ENCODE measurements at regions not wholly inside any gene's neighbourhood (a gene's known extent, or its start where the extent isn't known, plus 50 kb on each side); places are given as distances from the start of the nearest gene placed in this dataset.

GRCh38 chr2:155190342-155190741 is 491.8 kb downstream of the KCNJ3 start:
- DNase-seq = no peak

DNA sequence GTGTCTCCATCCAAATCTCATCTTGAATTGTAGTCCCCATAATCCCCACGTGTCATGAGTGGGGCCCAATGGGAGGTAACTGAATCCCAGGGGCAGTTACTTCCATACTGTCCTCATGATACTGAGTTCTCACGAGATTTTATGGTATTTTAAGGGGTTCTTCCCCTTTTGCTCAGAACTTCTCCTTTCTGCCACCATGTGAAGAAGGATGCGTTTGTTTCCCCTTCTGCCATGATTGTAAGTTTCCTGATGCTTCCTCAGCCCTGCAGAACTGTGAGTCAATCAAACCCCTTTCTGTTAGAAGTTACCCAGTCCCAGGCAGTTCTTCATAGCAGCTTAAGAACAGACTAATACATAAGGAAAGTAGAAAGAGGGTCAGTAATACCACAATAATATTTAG is 480.4 kb downstream of the KCNJ3 start:
- DNase-seq = no peak

- no peak for DNase-seq
Observed at GRCh38 chr2:155176345-155176744, 477.9 kb downstream of the KCNJ3 start.

DNA sequence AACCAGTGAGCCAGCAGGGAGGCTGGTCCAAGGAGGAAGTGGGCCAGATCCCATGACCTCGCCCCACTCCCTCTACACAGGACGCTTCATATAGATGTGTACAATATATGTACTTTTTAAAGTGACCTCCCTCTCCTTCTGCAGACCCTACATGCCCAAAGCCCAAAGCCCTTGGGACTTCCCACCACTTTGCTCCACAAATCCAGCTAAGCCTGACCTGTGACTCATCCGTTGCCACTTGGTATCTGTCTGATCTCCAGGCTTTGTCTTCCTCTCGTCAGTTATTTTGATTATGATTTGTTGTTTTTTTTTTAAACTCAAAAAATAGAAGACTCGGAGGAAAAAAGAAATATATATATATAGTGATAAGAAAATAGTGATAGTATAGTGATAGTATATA is 470.8 kb downstream of the KCNJ3 start:
- DNase-seq = no peak

- DNase-seq = no peak
Observed at GRCh38 chr2:155162494-155162893, 464.0 kb downstream of the KCNJ3 start.

- no peak for DNase-seq
Observed at GRCh38 chr2:155161314-155161713, 462.8 kb downstream of the KCNJ3 start.

- DNase-seq = no peak
Observed at GRCh38 chr2:155157711-155158110, 459.2 kb downstream of the KCNJ3 start.

DNA sequence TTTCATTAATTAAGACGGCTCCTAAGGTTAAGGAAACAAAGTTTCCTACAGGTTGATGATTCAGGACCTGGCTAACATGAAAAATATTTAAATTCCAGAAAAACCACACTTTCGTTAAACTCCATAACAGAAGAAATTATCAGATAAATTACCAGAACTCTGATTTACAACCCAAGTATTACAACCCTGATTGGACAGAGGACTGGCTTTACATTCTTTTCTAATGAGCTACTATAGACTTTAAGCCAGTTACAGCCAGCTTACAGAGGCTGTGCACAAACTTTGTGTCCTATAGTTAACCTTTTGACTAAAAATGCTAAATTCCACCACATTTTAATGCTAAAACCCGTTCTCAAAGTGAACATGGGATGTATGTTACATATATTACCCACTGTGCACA is 458.6 kb downstream of the KCNJ3 start:
- DNase-seq = no peak

DNA sequence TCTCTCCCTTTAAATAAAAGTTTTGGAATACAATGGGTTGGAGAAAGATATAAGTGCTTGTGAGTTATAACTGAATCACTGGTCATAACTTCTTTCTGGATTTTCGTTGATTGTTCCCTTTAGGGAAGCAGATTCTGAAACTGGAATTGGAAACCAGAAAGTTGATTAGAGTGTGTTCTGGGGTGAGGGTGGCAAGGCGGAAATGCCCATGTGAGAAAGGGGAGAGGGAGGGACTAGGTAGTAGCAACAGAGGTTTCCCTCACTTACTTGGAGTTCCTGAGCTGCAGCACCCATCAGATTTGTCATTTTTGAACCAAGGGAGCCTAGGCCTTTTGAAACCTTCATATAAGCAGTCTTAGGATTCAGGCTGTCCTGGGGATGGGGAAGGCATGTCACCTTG is 453.4 kb downstream of the KCNJ3 start:
- DNase-seq = no peak

GRCh38 chr2:155151472-155151871 is 453.0 kb downstream of the KCNJ3 start:
- no peak for DNase-seq

- no peak for DNase-seq
Observed at GRCh38 chr2:155145758-155146229, 447.3 kb downstream of the KCNJ3 start.

GRCh38 chr2:155141418-155141817 is 442.9 kb downstream of the KCNJ3 start:
- DNase-seq = no peak

GRCh38 chr2:155125585-155126230 is 427.2 kb downstream of the KCNJ3 start:
- no peak for DNase-seq

DNA sequence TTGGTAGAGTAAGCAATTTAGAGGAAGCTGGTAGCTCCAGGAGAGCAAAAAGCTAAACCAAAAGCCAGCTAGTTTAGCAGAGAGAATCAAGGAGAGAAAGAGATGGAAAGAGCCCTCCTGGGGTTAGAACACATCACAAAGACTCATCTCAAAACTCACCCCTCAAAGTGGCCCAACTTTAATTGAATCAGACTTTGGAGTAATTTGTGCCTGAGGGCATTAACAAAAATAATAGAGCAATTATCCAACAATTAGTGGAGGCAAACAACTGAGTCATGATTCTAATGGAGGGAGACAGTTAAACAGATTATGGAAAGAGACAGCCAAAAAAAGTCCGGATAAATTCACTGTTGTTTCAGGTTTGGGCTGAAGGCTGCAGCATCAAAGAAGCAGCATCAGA is 417.4 kb downstream of the KCNJ3 start:
- DNase-seq = no peak

DNA sequence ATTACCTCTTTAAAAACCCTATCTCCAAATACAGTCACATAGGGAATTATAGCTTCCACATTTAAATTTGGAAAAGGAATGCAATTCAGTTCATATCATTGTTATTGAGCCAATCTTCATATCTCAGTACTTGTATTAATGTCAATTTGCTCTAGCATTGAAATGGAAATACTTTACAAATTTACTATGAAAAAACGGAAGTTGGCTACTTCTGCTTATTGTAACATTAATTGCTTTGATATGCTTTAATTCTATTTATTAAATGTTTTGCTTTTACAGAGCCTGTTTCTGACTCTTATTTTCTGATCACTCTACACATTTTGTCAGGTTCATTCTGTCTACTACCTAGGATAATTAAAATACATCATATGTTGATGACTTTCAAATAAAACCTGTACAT is 412.6 kb downstream of the KCNJ3 start:
- no peak for DNase-seq

DNA sequence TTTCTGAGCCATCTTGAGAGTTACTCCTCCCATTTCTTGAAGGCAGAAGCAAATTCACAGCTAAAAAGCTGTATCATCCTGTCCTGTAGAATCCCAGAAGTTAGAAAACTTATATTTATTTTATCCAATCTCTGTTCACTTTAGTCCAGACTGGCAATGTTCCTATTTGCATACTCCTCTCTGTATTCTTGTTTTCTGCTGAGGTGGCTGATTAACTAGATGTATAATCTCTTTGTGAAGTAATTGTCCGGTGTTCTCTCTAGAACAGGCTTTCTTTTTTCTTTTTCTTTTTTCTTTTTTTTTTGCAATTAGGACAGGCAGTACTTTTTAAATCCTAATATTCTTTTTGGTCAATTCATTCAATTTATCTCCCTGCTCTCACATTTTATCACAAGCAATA is 411.0 kb downstream of the KCNJ3 start:
- no peak for DNase-seq

DNA sequence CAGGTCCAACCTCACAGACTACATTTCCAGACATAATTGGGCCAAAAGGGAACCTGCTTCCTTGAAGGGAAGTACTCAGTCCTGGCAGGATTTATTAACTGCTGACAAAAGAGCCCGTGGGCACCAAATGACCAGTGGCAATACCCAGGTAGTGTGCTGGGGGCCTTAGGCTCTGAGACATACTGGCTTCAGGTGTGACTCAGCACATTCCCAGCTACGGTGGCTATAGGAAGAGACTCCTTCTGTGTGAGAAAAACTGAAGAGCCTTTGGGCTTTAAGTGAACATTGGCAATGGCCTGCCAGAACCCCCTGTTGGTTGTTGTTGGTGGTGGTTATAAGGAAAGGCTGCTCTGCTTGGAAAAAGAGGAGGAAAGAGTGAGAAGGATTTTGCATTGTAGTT is 401.8 kb downstream of the KCNJ3 start:
- no peak for DNase-seq

DNA sequence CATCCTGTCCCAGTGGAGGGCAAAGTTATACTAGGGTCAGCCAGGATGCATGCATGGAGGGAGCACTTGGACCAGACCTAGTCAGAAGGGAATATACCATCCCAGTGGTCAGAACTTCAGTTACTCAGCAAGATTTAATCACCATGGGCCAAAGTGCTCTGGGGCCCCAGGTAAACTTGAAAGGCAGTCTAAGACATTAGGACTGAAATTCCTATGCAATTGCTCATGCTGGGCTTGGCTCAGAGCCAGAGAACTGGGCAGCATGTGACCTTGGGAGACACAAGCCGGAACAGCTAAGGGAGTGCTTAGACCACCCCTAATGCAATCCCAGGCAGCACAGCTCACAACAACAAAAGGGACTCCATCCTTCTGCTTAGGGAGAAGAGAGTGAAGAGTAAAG is 401.3 kb downstream of the KCNJ3 start:
- DNase-seq = no peak

- no peak for DNase-seq
Observed at GRCh38 chr2:155095613-155096012, 397.1 kb downstream of the KCNJ3 start.

DNA sequence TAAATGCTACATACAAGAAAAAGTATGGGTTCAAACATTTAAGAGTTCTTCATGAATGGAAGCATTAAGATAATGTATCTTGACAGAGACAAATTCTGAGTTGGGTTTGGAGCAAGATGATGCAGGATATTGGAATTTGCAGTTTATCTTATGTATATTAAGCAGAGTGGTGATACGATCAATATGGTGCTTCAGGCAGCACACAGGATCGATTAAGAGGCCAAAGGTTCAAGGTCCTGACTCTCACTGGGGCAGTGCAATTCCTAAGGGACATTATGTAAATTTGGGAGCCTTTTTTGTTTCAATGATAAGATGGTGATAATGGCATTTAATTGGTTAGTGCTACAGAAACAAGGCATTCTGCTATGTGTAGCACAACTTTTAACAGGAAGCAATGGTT is 381.9 kb downstream of the KCNJ3 start:
- DNase-seq = no peak

DNA sequence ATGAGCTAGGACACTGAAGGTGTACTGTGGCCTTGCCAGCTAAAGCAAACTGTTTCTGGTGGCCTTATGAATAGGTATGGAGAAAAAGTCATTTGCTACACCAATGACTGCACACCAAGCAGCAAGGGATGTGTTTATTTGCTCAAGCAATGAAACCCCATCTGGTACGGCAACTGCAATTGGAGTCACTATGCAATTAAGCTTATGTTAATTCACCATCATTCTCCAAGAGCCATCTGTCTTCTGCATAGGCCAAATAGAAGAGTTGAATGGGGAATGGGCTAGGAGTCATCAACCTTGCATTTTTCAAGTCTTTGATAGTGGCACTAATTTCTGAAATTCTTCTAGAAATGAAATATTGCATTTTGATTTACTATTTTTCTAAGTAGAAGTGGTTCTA is 372.0 kb downstream of the KCNJ3 start:
- no peak for DNase-seq

DNA sequence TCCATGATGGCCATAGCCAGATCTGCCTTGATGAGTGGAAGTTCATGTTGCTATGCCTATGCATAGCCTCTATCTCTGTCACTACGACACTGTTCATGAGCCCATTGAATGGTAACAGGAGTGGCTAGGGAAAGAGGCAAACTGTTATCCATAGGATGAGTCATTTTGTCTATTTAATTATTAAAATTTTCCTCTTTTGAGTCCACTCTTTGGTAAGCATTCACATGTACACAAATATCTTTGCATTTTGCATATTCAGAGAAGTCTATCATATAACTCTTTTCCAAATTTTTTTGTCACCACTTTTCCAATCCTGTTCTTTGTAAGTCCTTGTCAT is 364.4 kb downstream of the KCNJ3 start:
- DNase-seq = no peak

GRCh38 chr2:155062250-155062921 is 363.9 kb downstream of the KCNJ3 start:
- DNase-seq = no peak

GRCh38 chr2:155060896-155061295 is 362.4 kb downstream of the KCNJ3 start:
- DNase-seq = no peak

All from anterior cingulate cortex (tissue), 58 donors.